HUDEP-2 (cell line): ENCODE measurements at regions not wholly inside any gene's neighbourhood (a gene's known extent, or its start where the extent isn't known, plus 50 kb on each side); places are given as distances from the start of the nearest gene placed in this dataset.
"Not testable (repeated sequence)": the region's sequence is repeated elsewhere in the genome, so short reads cannot be mapped to it uniquely, and the experiment has no call there.

ENCODE experiments used
- DNase-seq, 76 experiments: peaks; one replicate each; lab custom pipeline; 2025; ENCODE audit not compliant: unreplicated experiment in 76 of 76; lab: John Stamatoyannopoulos, UW

DNA sequence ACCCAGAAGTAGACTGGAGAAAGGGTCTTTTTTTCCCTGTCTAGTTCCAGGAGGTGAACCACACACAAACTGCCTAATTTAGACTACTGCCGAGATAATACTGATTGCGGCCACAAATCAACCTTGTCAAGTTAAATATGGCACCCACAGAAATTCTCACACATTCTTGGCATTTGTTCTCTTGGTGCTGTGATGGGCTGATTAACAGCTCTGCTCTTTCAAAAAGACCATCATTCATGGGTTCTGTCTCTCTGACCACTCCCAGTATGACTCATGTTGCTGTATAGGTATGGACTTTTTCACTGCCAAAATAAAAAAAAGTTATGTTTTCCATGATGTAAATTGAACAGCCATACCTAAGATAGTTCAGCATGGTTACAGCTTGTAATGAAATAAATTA lies 1003.5 kb upstream of the LCORL start:
- DNase-seq, result no peak

DNA sequence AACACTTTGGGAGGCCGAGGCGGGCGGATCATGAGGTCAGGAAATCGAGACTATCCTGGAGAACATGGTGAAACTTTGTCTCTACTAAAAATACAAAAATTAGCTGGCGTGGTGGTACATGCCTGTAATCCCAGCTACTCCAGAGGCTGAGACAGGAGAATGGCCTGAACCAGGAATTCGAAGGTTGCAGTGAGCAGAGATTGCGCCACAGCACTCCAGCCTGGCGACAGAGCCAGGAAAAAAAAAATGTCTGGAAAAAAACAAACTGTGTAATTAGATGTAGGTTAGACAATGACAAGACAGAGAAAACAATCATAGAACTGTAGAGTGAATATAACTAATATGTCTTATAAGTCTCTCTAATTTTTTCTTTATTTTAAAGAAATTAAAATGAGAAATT lies 1002.5 kb upstream of the LCORL start:
- DNase-seq, result no peak

- DNase-seq, result no peak
Observed at GRCh38 chr4:19021617-19022016, 1000.1 kb upstream of the LCORL start.

GRCh38 chr4:19016550-19016949 lies 995.0 kb upstream of the LCORL start:
- not testable (repeated sequence) for DNase-seq

- no peak for DNase-seq
Observed at GRCh38 chr4:19014594-19014993, 993.0 kb upstream of the LCORL start.

GRCh38 chr4:19010761-19011160 lies 989.2 kb upstream of the LCORL start:
- no peak for DNase-seq

DNA sequence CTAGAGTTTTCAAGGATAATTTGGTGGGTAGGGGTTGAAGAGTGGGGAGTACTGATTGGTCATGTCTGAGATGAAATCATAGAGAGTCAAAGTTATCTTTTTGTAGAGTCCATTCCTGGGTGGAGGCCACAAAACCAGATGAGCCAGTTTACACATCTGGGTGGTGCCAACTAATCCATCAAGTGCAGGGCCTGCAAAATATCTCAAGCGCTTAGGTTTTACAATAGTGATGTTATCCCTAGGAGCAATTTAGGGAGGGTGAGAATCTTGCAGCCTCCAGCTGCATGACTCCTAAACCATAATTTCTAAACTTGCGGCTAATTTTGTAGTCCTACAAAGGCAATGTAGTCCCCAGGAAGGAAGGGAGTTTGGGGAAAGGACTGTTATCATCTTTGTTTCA lies 988.3 kb upstream of the LCORL start:
- DNase-seq, result no peak

DNA sequence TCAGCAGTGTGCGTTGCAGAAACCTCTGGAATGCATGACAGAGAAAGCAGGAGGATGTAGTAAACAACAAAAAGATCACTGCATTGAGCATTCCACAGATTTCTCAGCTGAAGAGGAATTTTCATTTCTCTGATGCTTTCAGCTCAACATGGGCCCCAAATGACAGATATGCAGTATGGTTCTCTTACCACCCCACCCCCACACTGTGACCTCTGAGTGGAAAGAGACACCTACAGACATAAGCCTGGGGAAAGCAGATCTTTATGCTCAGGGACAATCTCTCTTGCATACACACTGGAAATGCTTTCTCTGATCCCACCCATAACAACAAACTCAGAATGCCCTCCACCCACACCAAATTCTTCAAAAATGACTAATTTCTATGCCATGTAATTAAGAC lies 983.7 kb upstream of the LCORL start:
- DNase-seq, result no peak

GRCh38 chr4:19002170-19002569 lies 980.6 kb upstream of the LCORL start:
- no peak for DNase-seq

DNA sequence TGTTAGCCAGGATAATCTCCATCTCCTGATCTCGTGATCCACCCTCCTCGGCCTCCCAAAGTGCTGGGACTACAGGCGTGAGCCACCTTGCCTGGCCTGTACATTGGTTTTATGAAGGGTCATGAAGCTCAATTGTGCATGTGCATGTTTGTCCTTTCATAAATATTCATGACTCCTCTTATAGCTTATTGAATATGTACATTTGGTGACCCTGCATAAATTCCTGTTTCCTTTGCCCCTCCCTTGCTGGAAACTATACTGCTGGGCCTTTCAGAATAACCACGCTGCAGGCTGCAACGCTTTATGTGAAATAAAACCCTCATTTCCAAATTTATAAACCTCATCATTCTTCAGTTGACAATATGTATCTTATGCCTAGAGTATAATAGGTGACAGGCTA lies 978.0 kb upstream of the LCORL start:
- DNase-seq, result no peak

GRCh38 chr4:18981234-18981615 lies 959.7 kb upstream of the LCORL start:
- DNase-seq, result no peak

DNA sequence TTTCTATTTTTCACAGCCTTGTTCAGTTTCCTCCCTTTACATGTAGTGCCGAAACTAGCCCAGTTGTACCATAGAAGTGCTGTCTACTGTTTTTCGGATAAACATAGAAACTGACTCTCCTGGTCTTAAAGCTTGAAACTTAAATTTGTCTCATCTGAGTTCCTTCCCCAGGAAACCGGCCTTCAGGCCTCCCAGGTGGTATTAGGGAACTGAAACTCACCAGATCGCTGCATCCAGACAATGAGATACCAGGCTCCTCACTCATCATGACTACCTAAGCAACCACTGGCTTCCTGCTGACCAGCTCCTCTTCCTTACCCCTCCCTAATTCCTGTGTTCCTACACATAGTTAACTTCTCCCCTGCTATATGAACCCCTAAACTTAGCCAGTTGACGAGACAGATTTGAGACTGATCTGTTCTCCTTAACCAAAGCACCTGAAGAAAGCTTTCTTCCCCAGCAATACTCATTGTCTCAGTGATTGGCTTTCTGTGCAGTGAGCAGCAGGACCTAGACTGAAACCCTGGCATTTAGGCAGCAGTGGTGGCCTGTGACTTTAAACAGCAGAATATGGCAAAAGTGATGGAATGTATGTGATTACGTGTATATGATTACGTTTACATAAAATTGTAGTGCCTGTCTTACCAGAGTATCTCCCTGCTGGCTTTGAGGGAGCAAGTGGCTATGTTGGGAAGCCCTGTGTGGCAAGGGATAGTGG lies 959.1 kb upstream of the LCORL start:
- no peak for DNase-seq

- no peak for DNase-seq
Observed at GRCh38 chr4:18976884-18977283, 955.3 kb upstream of the LCORL start.

- DNase-seq, result no peak
Observed at GRCh38 chr4:18975916-18976808, 954.6 kb upstream of the LCORL start.

- DNase-seq, result no peak
Observed at GRCh38 chr4:18973296-18973695, 951.7 kb upstream of the LCORL start.

DNA sequence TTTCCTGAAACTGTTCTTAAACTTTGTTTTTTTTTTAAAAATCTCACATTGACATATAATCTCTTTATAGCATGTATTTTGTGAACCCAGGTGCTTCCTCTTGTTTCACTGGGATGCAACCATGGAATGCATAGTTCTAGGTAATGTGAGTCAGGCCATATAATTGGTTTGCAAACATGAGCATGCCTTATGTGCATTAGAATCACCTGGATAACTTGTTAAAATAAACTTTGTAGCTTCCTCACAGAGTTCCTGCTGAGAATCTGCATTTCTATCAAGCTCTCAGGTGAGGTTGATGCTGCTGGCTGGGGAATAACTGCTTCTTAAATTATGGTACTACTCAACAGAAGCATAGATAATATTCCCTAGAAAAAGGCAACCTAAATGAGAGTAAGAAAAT lies 940.3 kb upstream of the LCORL start:
- no peak for DNase-seq

DNA sequence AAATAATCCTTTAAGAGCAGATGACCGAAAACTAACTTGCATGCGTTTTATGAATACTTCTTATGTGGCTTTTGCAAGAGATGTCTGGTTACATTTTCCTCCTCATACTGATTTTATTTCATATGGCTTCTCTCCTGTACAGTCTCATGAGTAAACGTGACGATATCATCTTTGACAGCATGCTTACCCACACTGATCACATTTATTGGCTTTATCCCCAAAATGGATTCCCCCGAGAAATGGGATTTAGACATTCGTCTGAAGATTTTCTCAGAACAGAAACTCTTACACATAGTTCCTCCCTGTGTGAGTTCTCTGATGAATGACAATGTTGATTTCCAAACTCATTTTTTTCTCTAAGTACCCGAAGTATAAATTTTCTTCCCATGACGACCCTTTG lies 939.7 kb upstream of the LCORL start:
- no peak for DNase-seq

DNA sequence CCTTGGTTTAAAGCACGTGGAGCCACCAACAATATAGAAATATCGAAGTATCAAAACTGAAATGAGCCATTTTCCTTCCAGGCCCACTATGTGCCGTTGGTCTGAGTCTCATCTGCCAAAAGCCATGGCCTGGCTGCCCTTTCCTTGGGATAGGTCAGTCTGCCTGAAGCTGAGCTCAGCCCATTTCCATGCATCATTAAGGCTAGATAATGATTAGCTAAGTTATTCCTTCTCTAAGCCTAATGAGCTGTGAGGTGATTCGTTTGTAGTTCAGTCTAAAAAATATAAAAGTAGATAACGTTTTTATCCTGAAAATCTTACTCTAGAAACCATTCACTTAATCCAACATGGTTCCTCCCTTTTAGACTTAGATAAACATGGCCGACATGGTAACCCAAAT lies 936.2 kb upstream of the LCORL start:
- DNase-seq, result no peak

GRCh38 chr4:18954538-18954937 lies 933.0 kb upstream of the LCORL start:
- DNase-seq, result no peak

- DNase-seq, result no peak
Observed at GRCh38 chr4:18953613-18954012, 932.1 kb upstream of the LCORL start.

GRCh38 chr4:18945464-18945863 lies 923.9 kb upstream of the LCORL start:
- no peak for DNase-seq

DNA sequence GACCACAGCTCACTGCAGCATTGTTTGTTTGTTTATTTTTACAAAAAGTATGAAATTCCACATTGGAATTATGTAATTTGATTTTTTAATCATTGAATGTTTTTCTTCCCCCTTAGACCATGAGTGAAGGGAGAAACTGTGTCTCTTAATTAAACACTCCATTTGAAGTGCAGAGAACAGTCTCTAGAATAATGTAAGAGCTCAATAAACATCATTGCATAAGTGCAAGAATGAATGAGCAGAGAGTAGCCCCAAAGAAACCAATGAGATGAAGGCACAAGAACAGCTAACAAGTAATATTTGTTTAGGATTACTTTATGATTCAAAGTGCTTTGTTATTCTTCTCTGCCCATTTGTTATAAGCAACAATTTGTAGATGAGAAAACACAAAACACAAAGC lies 921.3 kb upstream of the LCORL start:
- DNase-seq, result no peak
